ENCODE measurements at regions not wholly inside any gene's neighbourhood (a gene's known extent, or its start where the extent isn't known, plus 50 kb on each side); places are given as distances from the start of the nearest gene placed in this dataset.

DNA sequence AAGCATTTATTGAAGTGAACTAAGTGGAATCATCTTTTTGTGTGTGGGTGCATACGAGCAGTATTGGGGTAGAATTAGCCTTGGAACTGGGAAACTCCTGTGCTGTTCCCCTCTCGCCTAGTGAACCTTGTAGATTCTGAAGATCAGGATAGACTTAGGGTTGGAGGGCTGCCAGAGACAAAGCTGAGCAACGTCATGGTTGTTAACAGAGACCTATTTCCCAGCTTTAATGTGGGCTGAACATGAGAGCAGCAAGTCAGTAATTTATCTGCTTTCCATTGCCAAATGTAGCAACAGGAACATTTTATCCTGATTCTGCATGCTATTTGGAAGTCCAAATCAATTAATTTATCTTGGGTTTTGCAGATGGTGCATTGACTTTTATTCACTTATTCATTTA lies 246.6 kb downstream of the IL20RB start:
- no peak for DNase-seq (ENCODE audit: low spot score)

DNA sequence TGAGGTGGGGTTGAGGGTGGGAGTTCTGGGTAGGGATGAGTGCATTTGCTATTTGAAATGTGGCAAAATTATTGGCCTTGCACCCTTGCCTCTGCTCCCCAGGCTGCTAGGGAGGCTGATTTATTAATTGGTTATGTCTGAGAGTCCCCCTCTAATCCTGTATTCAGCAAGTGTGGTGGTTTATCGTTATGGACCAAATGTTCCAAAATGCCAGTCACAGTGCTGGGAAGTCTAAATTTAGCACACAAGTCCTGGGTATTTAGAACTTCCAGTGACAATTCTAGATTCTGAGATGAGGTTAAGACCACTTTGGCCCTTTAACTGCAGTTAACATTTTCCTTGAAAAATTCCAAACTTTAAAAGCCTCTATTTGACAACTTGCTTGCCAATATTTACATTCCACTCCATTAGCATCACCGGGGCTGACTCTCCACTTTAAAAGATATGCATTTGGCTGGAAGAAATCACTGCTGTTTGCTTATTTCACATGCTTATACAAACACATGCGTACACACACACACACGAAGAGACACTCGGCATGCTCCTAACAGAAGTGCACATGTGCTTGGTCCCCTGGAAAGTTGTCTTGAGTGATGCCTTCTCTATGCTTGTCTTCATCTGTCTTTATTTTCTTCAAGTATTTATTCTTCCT lies 247.7 kb downstream of the IL20RB start:
- DNase-seq (ENCODE audit: low spot score), result no peak

DNA sequence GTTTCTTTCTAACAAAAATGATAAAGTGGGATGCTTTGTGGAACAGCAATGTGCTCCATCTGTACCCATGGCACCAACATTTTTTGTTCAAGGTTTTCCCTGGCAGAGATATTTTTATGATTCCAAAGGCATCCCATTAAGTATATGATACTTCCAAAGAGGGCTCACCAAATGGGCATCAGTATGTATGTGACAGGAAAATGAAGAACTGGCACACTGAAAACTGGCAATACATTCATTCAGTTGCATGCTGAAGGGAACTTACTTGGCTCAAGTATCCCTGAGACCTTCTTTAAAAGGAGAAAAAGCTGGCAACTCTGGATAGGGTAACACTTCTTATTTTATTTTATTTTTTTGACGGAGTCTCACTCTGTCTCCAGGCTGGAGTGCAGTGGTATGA lies 249.8 kb downstream of the IL20RB start:
- DNase-seq (ENCODE audit: low spot score), result no peak

DNA sequence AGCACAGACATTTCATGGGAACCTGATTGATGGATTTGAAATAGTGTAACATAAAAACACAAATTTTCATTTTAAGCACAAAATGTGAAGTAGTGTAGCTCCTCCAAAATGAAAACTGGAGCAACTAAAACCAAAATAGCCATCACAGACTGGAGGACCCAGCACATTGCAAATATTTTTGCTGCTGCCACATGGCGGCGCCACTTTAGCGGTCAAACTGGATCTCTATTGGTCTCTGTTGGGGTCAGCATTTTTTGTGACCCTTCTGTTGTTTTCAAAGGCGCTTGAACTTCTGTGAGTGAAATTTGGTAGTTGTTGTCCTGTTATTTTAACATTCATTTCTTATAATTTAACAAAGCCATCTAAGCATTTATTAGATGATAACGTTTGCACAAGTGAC lies 259.9 kb downstream of the IL20RB start:
- no peak for DNase-seq (ENCODE audit: low spot score)

DNA sequence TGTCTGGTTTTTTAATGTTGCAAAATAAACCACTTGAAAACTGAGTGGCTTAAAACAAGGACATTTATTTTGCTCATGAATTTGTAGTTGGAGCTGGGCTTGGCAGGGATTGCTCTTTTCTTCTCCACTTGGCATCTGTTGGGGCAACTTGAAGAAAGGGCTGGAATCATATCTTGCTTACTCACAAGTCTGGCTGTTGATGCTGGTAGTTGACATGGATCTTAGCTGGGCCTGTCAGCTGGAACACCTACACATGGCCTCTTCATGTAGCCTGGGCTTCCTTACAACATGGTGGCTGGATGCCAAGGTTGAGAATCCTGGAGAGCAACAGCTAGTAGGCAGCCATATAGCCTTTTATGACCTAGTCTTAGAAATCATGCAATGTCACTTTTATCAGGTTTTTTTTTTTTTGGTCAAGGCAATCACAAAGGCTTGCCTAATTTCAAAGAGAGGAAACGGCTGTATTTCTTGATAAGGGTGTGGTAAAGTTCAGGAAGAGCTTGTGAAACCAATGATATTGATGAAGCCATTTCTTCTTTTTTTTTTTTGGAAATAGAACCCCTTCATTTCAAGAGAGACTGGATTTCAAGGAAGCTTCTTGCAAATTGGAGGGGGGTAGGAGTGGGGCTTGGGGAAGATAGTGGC lies 262.1 kb downstream of the IL20RB start:
- no peak for DNase-seq (ENCODE audit: low spot score)

DNA sequence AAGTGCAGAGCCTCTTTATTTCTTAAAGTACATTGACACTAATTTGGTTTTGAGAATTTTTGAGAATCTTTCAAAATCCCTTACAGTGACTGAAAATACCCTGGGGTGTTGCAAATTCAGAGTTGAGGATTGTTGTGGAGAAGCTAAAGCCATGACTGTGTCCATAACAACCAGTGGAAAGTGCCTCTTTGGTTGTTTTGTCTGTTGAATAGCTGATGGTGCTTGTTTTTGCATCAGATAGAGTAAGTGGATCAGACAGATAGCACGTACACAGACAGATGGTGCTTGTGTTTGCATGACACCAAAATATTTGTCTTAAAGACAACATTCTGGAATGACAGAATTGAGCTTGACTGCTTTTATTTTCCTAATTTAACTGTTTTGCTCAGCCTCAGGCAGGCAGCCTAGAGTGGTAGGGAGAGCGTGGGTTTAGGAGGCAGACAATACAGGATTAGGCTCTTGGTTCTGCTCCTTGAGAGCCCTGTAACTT lies 265.0 kb downstream of the IL20RB start:
- no peak for DNase-seq (ENCODE audit: low spot score)

DNA sequence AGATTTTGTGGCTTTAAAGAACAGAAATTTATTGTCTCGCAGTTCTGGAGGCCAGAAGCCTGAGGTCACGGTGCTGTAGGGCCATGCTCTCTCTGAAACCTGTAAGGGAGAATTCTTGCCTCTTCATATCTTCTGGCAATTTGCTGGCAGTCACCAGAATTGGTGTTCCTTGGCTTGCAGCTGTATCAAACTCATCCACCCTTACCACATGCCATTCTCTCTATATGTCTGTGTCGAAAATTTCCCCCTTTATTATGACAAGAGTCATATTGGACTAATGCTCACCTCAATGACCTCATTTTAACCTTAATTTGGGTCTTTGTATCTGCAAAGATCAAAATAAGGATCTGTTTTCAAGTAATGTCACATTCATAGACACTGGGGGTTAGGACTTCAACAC lies 266.7 kb downstream of the IL20RB start:
- no peak for DNase-seq (ENCODE audit: low spot score)

DNA sequence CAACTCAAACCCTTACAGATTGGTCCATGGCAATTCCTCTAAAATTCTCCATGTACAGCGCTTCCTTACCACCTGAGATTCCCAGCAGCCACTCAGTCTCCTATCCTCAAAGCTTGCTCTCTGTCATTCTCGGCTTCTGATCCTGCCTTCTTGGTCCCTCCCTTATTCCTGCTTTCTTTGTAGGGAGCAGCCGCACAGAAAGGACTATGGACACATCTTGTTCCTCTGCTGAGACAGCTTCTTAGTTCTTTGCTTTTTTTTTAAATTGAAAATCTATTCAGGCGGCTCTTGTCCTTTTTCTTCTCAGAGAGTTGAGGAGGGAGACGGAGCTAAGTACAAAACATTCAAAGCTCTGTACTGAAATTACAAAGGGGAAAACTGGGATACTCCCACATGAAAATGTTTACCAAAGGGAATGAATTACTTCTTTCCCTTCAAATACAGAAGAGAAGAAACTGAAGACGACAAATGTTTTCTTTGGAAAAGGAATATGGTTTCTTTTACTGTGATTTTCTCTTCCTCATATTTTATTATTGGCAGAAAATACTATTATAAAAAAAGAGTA lies 285.1 kb downstream of the IL20RB start:
- no peak for DNase-seq (ENCODE audit: low spot score)

DNA sequence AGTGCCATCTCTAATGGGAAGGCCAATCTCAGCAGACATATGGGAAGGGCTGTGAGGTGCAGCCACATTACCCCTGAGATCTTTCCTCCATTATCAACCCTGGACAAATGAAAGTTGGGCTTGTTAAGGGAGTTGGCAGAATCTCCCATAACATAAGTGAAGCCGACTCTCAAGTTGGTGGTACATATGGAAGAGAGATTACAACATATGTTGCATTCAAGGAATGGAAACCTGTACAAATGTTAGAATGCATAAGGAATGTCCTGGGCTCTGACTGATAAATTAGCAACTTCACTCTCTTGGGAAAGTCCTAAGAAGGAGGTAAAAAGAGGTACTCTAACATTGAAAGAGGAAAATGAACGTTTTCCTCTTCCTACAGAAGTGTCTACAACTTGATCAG lies 288.7 kb downstream of the IL20RB start:
- no peak for DNase-seq (ENCODE audit: low spot score)

DNA sequence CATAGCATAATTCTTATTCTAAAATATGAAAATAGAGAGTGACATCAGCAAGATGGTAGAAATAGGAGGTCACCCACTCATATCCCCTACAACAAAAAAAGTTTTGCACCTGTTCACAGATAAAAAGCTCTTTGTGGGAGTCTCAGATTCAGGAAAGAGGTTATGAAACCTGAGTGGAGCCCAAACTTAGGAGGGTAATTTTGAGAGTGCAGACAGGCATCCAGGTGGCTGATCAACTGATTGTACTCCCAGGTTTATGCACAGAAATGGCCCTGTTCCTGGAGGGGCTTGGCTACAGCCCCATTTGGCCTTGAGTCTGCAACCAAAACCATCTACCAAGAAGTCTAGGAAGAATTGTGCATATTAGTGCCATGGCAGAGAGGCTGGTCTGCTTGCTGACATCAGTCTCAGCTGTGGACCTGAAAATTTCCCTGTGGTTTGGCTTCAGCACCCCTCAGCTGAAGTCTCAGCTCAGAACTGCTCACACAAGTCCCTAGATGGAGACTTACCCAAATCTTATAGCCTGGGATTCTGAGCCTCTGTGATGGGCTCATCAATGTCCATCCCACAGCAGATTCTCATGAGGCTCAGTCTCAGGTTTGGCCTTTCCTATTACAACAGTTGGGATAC lies 291.6 kb downstream of the IL20RB start:
- no peak for DNase-seq (ENCODE audit: low spot score)

DNA sequence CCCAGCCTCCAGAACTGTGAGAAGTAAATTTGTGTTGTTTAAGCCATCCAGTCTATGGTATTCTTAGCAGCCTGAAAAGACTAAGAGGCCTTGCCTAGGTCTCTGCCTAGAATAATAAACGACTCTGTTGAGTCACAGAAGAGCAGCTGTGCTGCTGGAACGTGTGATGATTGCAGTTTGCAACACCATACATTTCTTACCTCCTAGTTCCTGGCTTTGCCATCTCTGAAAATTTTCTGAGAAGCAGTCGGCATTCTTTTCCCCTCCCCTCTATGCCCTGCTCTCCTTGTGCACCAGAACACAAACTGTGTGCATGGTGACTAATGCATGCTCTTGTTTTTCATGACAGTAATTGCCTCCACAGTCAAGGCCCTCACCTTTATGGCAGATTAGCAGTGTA lies 301.3 kb downstream of the IL20RB start:
- DNase-seq (ENCODE audit: low spot score), result no peak

DNA sequence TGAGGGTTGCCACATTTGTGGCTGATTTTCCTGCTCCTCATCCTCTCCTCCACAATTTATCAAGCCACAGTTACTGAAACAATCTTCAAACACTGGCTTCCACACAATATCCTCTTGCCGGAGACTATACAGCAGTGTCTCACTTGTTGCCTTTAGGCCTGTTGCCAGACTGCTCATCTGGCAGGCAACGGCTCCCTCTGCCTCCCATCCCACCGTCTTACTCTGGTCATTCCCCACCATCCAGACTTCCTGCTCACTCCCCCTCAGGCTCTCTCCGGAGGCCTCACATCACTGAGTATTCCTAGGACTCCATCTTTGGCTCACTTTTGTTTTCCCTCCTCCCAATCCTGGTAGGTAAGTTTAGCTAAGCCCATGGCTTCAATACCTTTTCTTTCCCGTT lies 301.9 kb downstream of the IL20RB start:
- no peak for DNase-seq (ENCODE audit: low spot score)

DNA sequence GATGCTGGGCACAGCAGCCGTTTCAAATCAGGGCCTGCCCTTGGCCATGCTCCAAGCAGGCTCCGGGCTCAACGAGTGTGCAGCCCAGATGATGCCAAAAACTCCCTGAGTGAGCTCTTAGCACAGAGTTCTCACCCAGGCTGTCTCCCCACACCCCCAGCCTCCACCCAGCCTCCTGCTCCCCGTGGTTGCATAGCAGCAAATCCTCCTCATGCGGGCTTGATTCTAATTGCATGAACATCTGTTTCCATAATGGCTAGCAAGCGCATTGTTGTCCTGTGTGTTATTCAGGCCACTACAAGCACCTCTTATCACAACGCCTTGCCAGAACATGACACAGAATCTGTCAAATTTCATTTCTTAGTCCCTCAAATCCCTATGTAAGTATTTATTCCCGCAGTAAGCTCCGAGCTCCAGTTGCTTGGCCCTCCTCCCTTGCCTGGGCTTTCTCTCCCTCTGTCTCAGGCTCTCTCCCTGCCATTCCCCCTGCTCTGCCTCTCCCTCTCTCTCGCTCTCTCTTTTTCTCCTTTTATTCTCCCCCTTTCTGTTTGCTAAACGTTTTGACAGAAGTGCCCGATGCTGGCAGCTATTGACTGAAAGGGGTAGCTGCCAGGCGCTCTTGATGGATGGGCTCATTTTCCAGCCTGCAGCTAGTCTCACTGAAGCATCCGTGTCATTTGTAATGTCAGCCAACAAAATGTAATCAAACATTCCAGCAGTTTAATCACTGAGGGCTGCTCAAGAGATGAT lies 306.5 kb downstream of the IL20RB start:
- DNase-seq (ENCODE audit: low spot score), result no peak

DNA sequence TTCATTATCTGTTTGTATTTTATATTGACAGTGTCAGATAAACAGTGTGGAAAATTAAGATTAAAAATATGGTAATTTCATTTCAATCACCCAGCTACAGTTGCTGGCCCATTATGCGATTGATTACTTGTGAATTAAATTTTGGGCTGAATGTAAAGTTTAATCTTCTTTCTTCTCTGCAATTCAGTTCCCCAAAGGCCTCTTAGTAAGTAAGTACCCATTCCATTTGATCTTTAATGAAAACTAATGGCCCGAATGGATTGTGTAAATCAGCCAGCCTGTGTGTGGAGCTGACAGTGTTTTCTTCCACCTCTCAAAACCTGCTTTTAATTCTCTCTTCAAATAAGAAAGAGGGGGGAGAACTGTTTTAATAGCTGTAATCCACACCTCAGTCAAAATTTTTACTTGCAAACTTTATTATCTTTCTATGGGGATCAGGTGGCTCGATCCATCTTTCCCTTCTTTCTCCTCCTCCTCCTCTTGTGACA lies 307.1 kb downstream of the IL20RB start:
- DNase-seq (ENCODE audit: low spot score), result no peak

DNA sequence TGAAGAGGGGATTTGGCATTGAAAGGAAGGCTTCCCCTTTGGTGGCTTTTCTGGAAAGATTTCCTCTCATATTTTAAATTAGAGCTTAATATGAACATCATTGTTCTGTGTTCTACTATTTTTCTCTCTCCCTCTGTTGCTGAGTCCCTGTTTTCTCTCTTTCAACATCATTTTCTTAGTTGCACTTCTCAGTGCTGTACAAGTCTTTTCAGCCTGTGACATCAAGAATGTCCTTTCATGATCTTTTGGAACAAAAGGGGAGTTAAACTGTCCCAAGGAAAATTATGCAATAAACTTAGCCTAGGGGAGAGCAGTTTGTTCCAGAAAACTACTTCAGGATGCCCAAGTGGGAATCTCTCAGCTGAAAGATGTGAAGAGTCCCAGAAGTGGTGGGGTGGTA lies 325.1 kb downstream of the IL20RB start:
- no peak for DNase-seq (ENCODE audit: low spot score)

DNA sequence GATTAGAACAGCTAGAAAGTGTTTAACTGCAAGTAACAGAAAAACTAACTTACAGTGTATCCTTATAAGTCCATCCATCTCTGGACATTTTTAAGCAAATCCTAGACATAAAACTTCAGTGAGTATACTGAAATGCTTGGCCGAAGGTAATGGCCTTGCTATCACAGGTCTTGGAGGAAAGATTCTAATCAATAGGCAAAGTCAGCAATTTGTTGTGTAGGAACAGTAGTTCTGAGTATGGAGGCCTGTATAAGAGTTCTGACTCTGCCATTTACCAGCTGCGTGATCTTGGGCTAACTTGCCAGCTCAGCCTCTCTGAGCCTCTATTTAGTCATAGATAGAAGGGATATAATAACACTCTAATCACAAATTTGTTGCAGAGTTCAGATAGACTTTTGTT lies 328.1 kb downstream of the IL20RB start:
- no peak for DNase-seq (ENCODE audit: low spot score)

DNA sequence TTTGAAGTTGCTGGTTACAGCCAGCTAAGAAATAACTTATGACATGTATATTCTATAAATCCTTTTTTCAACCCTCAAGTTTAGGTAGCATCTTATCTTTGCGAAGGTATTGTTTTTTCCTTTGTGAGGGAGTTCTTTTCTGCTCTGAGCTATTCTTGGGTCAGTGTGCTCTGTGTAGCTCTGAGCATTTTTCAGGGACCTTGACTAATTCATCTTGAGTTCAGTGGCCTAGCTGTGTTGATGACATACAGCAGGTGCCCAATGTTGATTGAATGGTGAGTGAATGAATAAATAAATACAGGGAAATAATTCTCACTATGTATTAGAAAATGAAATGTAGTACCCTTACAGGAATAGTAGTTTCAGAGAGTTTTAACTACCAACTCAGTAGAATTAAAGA lies 335.3 kb downstream of the IL20RB start:
- no peak for DNase-seq (ENCODE audit: low spot score)

DNA sequence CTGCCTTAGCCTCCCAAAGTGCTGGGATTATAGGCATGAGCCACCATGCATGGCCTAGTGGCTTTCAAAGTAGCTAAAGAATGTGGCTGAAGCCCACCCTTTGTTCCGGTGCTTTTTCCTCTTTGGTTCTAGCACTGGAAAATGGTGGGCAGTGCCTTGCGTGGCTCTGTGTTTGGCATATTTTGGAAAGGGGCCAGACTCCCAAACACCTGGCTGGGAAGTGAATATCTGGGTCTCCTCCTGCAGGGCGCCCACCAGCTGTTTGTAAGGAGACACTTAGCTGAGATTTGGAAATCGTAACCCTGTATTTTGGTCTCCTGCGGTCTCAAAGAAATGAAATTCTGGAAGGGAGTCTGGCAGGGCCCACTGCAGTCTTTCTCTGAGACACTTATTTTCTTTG lies 336.4 kb downstream of the IL20RB start:
- no peak for DNase-seq (ENCODE audit: low spot score)

DNA sequence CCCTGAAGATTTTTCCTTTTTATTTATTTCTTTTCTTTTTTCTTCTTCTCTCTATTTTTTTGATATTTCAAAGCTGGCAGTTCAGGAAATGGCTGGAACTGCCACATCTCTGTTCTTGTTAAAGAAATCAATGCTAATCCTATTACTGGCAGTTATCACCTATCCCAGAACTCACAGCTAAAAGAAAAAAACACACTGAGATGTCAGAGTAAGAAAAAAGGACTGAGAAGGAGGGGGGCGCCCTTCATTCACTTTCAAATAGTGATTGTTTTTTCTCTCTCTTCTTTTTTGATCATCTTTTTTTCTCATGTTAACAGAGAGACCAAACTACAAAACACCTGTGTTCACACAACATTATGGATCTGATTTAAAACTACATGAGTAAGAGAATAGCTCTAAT lies 337.1 kb downstream of the IL20RB start:
- no peak for DNase-seq (ENCODE audit: low spot score)

DNA sequence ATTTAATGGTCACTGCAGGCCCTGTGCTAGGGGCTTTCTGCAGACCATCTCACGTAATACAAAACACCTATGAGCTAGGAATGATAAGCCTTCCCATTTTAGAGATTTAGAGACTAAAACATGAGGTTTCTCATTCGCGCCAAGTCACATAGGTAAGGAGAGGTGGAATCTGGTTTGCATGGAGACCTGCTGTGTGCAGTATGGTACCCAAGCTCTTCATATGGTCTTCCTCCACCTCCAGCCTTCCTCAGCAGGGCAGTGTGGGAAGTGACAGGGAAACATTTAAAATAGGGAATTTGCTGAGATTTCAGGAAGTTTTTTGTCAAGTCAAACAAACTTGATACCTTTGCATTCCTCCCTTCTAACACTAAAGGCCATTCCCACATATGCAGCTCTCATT lies 337.6 kb downstream of the IL20RB start:
- DNase-seq (ENCODE audit: low spot score), result no peak

DNA sequence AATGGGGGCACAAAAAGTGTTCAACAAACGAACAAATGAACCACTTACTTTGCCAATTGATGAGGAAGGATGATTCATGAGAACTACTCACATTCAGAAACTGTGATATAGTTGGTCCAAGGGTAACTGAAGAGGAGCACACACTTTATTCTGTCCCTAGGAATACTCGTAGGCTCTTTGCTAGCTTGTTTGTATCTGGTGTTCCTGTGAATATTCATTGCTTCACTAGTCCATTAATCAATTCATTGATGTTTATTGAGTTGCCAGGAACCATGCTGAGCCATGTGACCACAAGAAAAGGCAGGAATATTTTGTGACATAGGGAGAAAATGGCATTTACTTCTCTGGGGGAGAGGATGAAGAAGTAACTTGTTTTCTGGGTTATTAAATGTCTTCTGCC lies 338.3 kb downstream of the IL20RB start:
- DNase-seq (ENCODE audit: low spot score), result no peak

DNA sequence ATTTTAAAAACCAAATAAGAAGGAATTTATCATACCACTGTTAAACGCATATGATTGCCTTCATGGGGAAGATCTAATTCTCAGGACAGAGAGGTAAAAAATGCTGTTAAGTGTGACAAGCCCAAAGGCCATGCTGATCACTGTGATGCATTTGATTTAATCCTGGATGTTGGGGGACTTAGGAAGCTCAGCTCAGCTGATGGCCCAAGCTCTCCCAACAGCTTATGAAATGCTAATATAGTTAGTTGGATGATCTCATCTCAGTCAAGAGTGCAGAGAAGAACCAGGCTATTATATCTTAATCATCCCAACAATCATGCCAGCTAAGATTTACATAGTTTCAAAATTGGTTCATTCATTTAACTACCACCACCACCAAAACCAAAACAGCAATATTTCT lies 340.0 kb downstream of the IL20RB start:
- no peak for DNase-seq (ENCODE audit: low spot score)

Data from kidney capillary endothelial cell (primary cell).